GM21515 (cell line): ENCODE measurements at regions not wholly inside any gene's neighbourhood (a gene's known extent, or its start where the extent isn't known, plus 50 kb on each side); places are given as distances from the start of the nearest gene placed in this dataset.
"Not testable (repeated sequence)": the region's sequence is repeated elsewhere in the genome, so short reads cannot be mapped to it uniquely, and the experiment has no call there.

ENCODE experiments used
- ATAC-seq: cut with Tn5 transposase; IDR thresholded peaks from one replicate; pipeline ENCODE4 v1.9.1; 2021; ENCODE audit not compliant: unreplicated experiment

DNA sequence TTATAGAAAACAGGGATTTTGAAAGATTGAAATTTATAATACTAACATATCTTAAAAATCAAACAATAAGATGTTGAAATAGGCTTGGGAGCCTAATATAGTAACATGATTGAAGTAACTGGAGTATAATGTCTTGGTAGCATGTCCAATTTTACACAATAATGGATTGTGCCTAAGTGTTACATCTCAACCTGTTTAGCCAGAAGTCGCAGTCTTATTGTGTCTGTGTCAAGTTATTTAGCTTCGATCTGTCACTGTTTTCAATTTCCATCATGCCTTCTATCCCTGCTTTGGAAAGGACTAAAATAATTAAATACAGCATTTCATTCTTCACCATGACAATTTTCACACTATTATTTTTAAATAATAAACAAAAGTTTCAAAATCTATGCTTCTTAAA, 1352.2 kb downstream of the SI start:
- no peak for ATAC-seq

DNA sequence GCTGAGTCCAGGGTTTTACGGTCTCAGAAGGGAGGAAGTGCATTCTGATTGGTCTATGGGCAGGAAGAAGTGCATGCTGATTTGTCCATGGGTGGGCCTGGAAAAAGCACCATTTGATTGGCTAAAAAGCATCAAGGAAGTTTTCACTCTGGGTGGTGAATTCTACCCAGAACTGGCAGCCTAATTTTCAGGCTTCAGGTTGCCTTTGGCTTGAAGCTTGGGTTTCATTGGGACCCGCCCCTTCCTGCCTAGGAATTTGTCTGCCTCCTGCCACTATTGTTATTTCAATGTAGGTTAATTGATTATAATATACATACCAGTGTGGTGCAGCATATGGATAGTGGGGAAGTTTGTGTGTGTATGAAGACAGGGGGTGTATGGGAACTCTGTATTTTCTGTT, 1355.9 kb downstream of the SI start:
- no peak for ATAC-seq

DNA sequence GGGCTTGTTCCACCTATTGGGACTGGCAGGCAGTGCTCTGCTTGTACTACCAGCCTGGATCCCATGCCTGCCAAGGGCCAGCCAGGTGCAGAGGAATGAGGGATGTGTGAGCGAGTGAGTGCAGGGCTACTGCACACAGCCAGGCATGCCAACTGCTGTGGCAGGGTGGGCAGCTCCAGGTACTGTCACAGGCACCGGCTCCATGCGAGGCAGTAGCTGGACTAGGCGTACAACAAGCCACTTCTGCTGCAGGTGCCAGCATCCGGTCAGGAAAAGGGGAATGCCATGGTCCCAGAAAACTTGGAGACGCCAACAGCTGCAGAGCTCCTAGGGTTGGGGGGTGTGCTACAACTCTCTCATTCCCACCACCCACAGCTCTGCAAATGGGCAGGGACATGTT, 1356.7 kb downstream of the SI start:
- no peak for ATAC-seq

DNA sequence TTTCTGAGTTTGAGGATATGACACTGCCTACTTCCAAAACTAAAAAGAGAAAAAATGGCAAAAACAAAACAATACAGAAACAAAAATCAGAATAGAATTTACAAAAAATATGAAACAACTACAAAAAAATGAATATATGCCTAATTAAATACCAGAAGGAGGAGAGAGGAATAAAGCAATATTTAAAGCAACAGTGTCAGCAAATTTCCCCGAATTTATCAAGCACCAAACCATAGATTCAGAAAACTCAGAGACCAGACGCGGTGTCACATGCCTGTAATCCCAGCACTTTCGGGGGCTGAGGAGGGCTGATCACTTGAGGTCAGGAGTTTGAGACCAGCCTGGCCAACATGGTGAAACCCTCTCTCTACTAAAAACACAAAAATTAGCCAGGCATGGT, 1360.9 kb downstream of the SI start:
- no peak for ATAC-seq

DNA sequence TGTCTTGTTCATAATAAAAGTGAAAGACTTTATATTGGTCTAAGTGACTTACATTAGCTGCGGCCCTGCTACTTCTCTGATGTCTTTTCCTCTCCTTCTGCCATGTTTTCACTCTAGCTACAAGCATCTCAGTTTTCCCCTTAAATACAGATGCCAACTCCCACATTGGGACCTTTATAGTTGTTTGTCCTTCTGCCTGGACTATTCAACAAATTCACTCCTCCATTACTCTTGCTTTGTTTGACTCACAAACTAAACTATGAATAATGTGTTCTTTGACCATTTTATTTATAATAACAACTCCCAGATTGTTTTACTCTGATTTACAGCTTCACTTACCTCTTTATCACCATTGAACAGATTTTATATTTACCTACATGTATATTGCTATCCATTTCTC, 1369.9 kb downstream of the SI start:
- ATAC-seq, result no peak

DNA sequence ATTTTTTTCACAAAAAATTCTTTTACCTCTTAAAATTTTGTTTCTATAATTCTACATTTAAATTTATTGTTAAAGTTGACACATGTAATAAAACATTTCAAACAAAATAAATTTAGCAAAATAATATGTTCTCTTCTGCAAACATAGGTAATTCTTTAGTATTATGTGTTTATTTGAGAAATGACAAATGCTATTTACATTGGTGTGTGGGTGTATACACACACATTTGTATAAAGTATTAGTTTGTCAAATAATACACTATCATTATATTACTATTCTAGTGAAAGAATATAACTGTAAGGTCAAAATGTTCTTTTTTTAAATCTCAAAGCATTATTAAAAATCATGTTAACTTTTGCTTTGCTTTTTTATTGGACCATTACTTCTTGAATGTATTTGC, 1370.6 kb downstream of the SI start:
- ATAC-seq, result no peak

DNA sequence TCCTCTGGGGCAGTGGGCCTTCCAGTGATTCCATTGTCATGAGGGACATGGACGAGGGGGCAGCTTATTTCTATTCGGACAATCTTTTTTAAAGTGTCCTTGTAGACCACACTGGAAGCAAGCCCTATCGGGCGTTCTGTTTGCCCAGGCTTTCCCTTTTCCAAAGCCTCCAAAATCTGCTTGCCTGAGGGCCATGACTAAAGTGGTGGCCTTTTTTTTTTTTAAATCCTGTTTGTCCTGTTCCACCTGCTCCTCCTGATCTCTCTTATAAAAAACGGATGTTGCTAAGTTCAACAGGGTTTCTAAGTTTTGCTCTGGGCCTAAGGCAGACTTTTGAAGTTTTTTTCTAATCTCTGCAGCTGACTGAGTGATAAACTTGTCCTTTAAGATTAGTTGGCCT, 1380.1 kb downstream of the SI start:
- ATAC-seq, result not testable (repeated sequence)

DNA sequence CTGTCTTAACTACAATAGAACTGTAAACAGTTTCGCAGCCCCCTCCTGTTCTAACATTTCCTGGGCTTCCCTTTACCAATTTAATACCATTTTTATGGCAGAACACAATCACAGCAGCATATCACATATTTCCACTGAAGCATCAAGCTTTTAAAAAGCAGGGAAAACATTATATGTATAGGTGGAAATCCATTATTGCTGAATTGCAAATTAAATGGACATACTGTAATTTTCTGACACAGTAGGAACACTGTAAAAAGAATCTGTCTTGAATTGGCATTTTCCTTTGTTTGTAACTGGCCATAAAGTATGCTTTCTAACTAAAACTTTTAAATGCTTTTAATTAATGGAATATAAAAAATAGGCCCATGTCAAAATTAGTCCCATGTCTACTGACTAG, 1385.8 kb downstream of the SI start:
- ATAC-seq, result no peak

DNA sequence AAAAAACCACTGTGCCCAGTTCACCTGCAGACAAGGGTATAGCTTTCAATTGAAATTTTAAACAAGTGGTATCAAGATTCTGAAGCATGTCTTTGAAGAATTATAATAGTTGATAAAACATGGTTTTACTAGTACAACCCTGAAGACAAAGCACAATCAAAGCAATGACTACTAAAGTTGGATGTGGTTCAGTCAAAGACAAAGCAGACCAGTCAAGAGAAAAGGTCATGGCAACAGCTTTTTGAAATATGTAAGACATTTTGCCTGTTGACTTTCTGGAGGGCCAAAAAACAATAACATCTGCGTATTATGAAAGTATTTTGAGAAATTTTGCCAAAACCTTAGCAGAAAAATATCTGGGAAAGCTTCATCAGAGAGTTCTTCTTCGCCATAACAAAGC, 1393.6 kb downstream of the SI start:
- ATAC-seq, result no peak

DNA sequence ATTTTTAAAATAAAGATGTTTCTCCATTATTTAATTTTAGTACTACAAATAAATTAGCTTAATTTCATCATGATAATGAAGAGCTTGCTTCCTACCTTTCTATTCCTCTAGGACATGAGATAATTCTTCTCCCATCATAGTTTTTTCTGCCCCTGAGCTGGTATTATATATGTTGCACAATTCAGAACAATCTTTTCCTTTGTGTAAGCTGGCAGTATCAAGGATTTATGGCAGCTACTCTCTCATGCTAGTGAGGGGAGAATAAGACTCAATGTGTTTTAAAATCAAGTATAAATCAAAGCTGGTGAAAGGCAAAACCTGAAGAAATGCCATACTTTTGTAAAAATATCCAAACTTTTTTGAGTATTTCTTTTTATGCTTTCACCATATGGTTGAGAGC, 1405.3 kb downstream of the SI start:
- ATAC-seq, result no peak

DNA sequence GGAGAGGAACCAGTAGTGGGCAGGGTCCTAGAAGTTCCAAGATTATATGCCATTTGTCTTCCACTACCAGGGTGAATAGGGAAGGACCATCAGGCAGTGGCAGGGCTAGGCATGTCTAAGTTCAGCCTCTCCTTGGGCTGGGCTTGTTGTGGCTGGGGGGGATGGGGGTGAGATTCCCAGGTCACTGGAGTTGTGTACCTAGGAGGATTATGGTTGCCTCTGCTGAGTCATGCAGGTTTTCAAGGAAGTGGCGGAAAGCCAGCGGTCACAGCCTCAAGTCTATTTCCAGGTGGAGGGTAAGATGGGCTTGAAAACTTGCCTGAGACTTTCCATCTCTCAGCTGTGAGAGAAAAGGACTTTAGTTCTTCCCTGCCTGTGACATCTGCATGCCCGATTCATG, 1407.1 kb downstream of the SI start:
- ATAC-seq, result no peak

DNA sequence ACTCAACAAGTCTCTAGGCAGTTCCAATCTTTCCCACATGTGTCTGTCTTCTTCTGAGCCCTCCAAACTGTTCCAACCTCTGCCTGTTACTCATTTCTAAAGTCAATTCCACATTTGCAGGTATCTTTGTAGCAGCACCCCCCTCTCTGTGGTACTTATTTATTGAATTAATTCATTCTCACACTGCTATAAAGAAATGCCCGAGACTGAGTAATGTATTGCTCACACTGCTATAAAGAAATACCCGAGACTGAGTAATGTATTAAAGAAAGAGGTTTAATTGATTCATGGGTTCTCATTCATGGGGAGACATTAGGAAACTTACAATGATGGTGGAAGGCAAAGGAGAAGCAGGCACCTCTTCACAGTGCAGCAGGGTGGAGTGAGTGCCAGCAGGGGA, 1413.8 kb downstream of the SI start:
- no peak for ATAC-seq

DNA sequence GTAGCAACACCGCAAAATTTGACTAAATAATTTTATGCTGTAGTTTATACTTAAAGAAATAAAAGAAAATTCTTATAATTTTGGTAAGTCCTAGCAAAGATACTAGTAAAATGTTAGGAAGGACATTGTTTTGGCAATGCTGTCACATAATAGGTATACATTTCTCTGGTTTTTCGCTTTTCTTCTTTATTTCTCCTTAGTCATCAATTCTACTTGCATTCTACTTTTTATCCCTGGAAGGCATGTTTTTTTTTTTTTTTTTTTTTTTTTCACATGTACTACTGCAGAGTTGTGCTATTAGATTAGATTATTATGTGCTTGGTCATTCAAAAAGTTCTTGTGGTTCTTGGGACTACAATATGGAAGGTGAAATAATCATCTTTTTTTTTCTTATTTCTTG, 1421.2 kb downstream of the SI start:
- no peak for ATAC-seq

DNA sequence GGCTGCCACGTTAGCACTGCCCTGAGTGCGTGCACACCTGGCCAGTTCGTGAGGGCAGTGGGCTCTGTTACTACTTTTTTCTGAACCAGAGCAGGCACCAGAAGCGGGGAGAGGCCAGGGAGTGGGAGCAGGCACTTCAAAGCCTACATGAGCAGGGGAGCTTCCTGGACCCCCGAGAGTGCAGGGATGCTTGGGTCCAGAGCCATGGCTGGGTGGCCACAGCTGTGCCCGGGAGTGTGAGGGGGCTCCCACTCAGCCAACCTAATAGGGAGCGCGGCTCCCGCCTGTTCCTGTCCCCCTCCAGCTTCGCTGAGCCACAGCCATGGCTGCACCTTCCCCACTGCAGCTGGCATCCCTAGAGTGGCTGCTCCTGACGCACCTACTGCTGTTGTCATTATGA, 1423.3 kb downstream of the SI start:
- no peak for ATAC-seq

DNA sequence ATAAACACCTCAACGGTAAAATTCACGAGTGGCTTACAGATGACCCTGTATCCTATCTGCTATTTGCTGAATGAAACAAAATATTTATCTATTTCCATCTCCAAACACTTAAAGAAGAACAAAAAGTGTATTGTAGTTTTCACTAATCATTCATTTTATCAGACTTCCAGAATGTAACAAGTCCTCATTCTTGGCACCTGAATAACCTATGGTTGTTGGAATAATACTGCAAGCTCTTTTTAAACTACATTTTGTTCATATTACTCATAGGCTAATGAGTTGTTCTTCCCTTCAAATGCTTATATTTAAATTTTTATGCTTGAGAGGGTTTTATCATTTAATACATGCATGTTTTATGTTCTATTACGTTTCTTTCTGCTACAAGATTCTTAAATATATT, 1434.1 kb downstream of the SI start:
- ATAC-seq, result no peak

DNA sequence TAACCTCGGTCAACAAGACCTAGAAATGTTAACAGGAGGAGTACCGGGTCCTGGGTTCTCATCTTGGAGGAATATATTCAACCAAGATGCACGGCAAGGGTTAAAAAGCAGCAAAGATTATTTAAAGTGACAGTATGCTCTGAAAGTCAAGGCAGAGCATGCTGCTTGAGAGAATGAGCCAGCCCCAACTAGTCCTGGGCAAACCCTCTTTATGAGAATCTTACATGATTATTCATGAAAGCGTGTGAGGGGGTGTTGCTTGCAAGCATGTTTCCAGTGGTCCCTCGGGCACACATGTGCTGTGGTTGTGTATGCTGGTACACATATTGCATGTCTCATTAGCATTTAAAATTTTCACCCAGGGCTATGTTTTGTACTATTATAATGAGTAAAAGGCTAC, 1445.6 kb downstream of the SI start:
- no peak for ATAC-seq

DNA sequence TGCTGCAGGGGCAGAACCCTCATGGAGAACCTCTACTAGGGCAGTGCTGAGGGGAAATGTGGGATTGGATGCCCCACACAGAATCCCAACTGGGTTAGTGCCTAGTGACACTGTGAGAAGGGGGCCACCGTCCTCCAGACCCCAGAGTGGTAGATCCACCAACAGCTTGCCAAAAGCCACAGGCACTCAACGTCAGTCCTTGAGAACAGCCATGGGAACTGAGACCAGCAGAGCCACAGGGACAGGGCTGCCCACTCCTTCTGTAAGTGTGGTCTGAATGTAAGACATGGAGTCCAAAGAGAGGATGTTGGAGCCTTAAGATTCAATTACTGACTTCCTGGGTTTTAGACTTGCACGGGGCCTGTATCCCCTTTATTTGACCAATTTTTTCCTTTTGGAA, 1451.5 kb downstream of the SI start:
- ATAC-seq, result no peak

DNA sequence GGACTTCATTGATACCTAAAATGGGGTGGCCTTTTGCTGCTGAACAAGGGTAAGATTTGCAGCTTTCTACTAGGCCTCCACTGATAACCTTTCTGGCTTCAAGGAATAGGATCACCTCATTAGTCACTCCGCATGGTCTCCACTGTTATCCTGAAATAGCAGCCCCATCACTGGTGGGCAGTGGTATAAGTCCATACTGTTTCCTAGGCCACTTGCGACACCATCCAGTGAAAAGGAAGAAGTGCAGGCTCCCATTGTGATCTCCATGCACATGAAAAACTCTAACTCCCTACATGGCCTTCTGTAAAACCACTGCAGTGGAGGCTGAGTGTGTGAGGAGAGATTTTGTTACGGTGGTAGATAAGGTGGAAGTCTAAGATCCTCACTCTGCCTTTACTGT, 1455.9 kb downstream of the SI start:
- ATAC-seq, result no peak

DNA sequence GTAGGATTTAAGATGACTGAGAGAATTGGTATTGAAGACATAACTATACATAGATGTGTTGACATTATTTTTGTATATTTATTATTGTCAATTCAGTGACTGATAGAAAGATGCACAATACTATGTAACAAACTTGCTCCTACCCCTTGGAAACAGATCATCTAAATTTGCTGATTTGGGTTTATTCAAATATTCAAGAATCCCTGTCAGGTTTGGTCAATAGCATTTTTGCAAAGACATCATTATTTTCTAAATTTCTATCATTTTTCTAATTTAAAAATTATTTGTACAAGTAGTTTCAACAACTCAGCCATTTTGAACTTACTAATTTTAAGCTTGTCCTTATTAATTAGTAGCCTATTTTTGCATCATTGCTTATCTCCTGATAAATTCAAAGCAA, 1463.4 kb downstream of the SI start:
- no peak for ATAC-seq

DNA sequence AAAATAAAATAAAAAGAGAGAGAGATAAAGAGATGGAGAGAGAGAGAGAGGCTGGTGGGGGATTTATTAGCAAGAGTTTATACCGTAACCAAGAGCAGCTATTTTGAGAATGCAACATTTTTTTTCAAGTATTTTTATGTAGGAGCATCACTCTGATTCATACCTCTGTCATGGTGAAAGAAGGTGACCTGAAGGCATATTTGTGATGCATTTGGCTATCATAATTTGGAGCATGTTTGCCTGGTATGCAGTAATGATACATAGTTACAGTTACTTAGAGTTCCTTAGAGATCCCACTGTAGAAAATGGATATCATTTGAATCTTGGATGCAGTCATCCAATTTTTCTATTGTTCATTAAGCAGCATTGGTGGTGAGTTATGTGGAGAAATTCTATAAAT, 1472.4 kb downstream of the SI start:
- ATAC-seq, result no peak

DNA sequence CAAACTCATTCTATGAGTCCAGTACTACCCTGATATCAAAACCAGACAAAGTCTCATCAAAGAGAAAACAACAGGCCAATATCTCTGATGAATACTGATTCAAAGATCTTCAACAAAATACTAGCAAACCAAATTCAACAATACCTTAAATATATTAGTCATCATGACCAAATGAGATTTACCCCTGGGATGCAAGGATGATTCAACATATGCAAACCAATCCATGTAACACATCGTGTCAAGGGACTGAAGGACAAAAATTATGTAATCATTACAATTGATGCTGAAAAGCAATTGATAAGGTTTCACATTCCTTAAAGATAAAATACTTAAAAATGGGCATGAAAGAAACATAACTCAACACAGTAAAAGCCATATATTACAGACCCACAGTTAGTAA, 1476.9 kb downstream of the SI start:
- ATAC-seq, result no peak

DNA sequence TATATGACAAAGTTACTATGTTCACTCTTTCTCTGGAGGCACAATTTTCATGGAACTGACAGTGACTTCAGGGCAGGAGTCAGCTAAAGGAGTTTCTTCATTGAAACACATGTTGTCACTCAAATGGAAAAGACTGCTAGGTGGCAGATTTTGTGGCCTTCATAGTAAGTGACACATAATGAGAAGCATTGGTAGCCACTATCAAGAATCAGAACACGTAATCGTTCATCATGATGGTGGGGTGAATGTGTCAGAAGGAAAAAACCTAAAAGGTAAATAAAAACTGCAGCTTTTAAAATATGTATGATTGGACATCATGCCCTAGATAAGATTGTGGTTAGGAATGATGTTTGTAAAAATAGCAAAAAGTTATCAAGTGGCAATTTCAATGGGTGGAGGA, 1491.0 kb downstream of the SI start:
- no peak for ATAC-seq

DNA sequence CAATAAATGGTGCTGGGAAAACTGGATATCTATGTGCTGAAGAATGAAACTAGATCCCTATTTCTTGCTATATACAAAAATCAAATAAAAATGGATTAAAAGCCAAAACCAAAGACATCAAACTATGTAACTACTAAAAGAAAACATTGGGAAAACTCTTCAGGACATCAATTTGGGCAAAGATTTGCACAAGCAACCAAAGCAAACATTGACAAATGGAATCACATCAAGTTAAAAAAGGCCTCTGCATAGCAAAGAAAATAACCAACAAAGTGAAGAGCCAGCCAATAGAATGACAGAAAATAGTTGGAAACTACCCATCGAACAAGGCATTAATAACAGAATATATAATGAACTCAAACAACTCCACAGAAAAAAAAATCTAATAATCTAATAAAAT, 1495.3 kb downstream of the SI start:
- no peak for ATAC-seq

DNA sequence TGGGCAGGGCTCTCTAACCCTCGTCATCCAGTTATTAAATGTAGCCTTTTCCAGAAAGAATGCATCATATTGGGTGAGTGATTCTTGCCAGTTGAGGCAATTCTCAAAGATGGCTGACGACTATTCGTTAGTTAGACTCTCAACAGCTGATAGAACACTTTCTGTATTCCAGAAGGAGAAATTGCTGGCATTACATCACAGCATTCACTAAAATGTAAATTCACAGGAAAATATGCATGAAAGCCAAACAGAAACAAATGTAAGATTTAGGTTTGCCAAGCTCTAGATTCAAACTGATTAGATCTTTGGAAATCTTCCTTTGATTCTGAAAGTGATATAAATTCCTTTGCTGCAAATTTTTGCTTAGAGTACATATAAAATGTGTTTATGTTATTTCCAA, 1501.0 kb downstream of the SI start:
- ATAC-seq, result no peak
